ACC112 (cell line): ENCODE measurements at regions not wholly inside any gene's neighbourhood (a gene's known extent, or its start where the extent isn't known, plus 50 kb on each side); places are given as distances from the start of the nearest gene placed in this dataset.

Source experiments
- H2AFZ ChIP-seq: fragments of 200-600 bp; sonication (generic); one replicate; pipeline ENCODE4 v1.6.0; 2017; ENCODE audit warnings: antibody characterized with exemption, low read length; ENCODE audit not compliant: unreplicated experiment
- H3K27ac ChIP-seq: fragments of 200-600 bp; sonication (generic); 2 replicates; pipeline ENCODE4 v1.5.1; 2014; ENCODE audit warnings: low read depth, mild to moderate bottlenecking, antibody characterized with exemption, low read length, moderate library complexity
- H3K27me3 ChIP-seq: fragments of 200-600 bp; sonication (generic); 2 replicates; pipeline ENCODE4 v1.6.1; 2014; ENCODE audit warnings: mild to moderate bottlenecking, antibody characterized with exemption, low read length, moderate library complexity, mixed read lengths; ENCODE audit not compliant: insufficient read depth
- H3K36me3 ChIP-seq: fragments of 200-600 bp; sonication (generic); 2 replicates; pipeline ENCODE4 v1.6.1; 2016; ENCODE audit warnings: mild to moderate bottlenecking, antibody characterized with exemption, low read length, moderate library complexity, mixed read lengths; ENCODE audit not compliant: insufficient read depth
- H3K4me1 ChIP-seq: fragments of 200-600 bp; sonication (generic); one replicate; pipeline ENCODE4 v1.6.1; 2016; ENCODE audit warnings: low read length, mixed read lengths; ENCODE audit not compliant: insufficient read depth, unreplicated experiment, control insufficient read depth
- H3K4me3 ChIP-seq: fragments of 200-600 bp; sonication (generic); 2 replicates; pipeline ENCODE4 v1.5.1; 2014; ENCODE audit warnings: mild to moderate bottlenecking, low read depth, low read length
- H3K79me2 ChIP-seq: fragments of 200-600 bp; sonication (generic); one replicate; pipeline ENCODE4 v1.6.0; 2016; ENCODE audit warnings: low read length; ENCODE audit not compliant: control insufficient read depth, unreplicated experiment, insufficient read depth

DNA sequence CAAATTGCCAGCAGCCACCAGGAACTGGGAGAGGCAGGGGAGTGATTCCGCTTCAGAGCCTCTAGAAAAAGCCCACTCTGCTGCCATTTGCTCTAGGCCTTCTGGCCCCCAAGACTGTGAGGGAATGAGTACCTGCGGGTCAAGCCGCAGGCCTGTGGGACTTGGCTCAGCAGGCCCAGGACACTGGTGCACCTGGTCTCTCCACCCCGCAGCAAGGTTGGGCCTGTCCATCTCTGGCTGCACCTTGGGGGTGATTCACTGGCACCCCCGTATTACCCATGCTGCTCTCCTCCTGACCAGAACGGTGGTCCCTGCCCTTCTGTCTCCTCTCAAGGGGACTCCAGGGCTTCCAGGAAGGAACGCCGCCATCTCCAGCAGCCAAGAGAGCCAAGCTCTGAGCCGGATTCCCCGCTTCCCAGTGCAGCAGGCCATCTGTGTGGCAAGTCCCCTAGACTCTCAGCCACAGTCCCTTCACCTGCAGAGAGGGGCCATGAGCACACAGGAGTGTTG, 78.4 kb upstream of the OLFM1 start:
- H3K79me2 ChIP-seq, result no peaks in the 10 kb centered on the region
- H3K27me3 ChIP-seq, result peaks cover 38% of the 10 kb centered on the region

DNA sequence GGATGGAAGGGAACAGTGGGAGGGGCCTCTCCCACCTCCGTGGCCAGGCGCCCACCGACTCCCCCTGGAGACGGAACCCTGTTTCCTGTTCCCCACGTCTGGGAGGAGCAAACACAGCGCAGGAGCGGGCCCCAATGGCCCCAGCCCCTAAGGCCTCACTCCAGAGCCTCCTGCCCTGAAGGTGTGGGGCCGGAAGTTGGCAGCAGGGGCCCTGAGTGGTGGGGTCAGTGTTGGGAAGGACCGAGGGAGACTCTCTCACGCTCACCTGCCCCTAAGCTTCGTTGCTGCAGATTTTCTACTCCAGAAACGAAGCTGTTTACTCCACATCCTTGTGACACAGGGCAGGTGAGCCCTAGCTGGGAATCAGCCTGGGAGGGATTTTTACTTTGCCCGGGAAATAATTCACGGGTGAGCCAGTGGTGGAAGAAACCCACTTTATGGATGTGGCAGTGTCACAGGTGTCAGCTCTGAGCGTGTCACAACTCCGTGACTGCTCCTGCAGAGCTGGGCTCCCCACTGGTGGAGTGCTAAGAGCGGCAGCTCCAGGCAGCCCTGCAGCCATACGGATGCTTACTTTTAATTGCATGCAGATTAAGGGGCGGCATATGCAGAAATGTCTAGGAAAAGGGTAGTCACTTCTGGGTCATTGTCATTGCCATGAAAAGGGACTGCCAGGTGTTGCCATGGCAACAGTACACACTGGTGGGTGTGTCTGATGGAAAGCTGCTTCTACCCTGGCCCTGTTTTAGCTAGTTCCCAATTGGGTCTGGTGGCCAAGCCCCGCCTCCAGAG, 77.5 kb upstream of the OLFM1 start:
- Histone ChIP-seq H3K4me1 (no peaks in the 10 kb centered on the region), H3K27me3 (peaks cover 46% of the 10 kb centered on the region), H2AFZ (no peak overlapping the region), H3K27ac (no peak overlapping the region), H3K4me3 (no peak overlapping the region), H3K36me3 (no peaks in the 10 kb centered on the region), H3K79me2 (no peaks in the 10 kb centered on the region)

More for the DNA sequence above, 78.4 kb upstream of the OLFM1 start:
- no peak overlapping the region for H3K27ac ChIP-seq
- no peak overlapping the region for H3K4me3 ChIP-seq
- H2AFZ ChIP-seq, result no peak overlapping the region
- H3K36me3 ChIP-seq, result no peaks in the 10 kb centered on the region
- H3K4me1 ChIP-seq, result no peaks in the 10 kb centered on the region

DNA sequence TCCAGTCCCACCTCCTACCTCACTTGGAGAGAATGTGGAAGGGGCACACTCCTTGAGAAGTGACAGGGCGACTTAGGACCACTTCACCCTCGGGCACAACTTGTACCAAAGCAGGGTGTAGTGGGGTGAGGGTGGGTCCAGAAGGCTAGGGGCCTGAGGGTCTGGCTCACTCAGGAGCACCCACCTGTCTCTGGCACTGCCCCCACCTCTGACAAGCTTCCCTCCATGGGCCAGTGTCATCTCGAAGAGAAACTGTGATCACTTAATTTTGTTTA, 76.9 kb upstream of the OLFM1 start:
- Histone ChIP-seq H3K79me2 (no peaks in the 10 kb centered on the region), H3K4me3 (no peak overlapping the region), H2AFZ (no peak overlapping the region), H3K27ac (no peak overlapping the region), H3K27me3 (peaks cover 51% of the 10 kb centered on the region), H3K4me1 (no peaks in the 10 kb centered on the region), H3K36me3 (no peaks in the 10 kb centered on the region)

DNA sequence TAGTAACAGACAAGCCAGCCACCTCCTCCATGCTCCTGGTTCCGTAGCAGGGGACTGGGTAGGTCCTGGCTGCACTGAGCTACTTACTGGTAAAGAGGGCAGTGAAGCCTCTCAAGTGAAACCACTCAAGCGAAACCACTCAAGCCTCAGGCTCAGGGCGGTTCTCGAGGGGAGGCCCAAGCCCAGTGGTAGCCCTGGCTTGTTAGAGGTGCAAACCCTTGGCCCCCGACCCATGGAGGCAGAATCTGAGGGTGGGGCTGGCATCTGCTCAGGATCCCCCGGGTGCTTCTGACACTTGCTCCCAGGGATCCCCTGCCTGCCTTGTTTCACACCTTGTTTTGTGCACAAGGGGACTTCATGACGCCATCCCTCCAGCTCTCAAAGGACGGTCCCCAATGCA, 76.5 kb upstream of the OLFM1 start:
- H2AFZ ChIP-seq, result no peak overlapping the region
- no peaks in the 10 kb centered on the region for H3K79me2 ChIP-seq
- no peaks in the 10 kb centered on the region for H3K36me3 ChIP-seq
- H3K4me3 ChIP-seq, result no peak overlapping the region
- no peak overlapping the region for H3K27ac ChIP-seq
- H3K4me1 ChIP-seq, result no peaks in the 10 kb centered on the region
- H3K27me3 ChIP-seq, result peaks cover 55% of the 10 kb centered on the region

DNA sequence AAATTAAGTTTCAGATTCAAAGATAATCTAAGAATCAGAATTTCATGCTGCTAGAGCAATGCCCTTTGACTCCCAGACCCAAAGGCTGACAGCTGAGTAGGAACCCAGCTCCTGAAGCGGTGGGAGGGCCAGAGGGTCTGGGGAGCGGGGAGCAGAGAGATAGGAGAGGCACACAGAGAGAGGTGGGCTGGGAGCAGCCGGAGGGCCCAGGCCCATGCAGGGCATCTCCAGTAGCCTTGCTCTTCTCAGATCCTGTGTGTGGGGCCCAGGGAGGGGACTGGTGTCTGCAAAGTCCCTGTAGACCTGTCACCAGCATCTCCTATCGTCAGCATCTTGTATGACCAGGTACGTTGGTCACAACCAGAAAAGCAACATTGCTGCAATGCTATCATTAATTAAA, 75.3 kb upstream of the OLFM1 start:
- H3K27me3 ChIP-seq, result peaks cover 59% of the 10 kb centered on the region
- H3K79me2 ChIP-seq, result no peaks in the 10 kb centered on the region
- no peaks in the 10 kb centered on the region for H3K4me1 ChIP-seq
- H3K4me3 ChIP-seq, result no peak overlapping the region
- no peak overlapping the region for H3K27ac ChIP-seq
- H3K36me3 ChIP-seq, result no peaks in the 10 kb centered on the region
- H2AFZ ChIP-seq, result no peak overlapping the region

DNA sequence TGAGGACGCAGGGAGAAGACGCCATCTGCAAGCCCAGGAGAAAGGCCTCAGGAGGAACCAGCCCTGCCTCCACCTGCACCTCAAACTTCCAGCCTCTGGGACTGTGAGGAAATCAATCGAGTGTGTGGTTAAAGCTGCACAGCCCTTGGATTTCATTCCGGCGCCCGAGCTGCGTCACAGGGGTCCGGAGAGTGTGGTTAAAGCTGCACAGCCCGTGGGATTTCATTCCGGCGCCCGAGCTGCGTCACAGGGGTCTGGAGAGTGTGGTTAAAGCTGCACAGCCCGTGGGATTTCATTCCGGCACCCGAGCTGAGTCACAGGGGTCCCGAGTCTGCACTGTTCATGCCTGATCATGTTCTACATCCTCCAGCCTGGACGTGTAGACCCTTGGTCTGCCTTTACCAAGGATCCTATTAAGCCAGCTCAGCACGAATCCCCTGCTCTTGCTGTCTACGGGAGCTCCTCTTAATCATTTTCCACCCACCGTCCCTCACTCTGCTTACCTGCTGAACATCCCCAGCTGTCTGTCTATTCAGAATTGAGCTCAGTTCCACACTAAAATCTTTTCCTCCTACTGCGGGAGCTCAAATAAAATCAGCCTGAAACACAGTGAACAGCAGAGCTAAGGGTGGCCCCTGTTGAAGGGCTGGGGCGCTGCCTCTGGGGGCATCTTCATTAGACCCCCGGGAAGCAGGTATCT, 73.0 kb upstream of the OLFM1 start:
- H3K4me1 ChIP-seq, result no peaks in the 10 kb centered on the region
- no peak overlapping the region for H3K4me3 ChIP-seq
- H3K36me3 ChIP-seq, result no peaks in the 10 kb centered on the region
- no peak overlapping the region for H3K27ac ChIP-seq
- no peak overlapping the region for H2AFZ ChIP-seq
- H3K79me2 ChIP-seq, result no peaks in the 10 kb centered on the region
- H3K27me3 ChIP-seq, result peaks cover 68% of the 10 kb centered on the region

DNA sequence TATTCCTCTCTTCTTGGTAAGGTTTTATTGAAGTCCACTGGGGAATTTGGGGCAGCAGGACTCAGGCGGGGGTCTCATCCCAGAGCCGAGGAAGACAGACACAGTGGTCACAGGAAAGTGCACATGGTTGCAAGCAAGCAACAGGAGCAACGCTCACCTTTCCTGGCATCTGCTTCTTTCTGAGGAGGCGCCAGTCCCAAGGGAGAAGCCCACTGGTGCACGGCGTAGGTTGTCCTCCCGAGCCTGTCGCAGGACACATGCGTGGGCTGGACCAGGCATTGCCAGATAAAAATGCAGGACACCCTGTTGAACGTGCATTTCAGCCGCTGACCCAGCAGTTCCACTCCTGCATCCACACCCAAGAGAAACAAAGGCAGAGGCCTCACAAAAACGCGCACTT, 72.4 kb upstream of the OLFM1 start:
- H3K79me2 ChIP-seq, result no peaks in the 10 kb centered on the region
- H3K4me1 ChIP-seq, result no peaks in the 10 kb centered on the region
- H3K27ac ChIP-seq, result no peak overlapping the region
- H3K36me3 ChIP-seq, result no peaks in the 10 kb centered on the region
- H3K27me3 ChIP-seq, result peaks cover 74% of the 10 kb centered on the region
- H3K4me3 ChIP-seq, result no peak overlapping the region
- no peak overlapping the region for H2AFZ ChIP-seq

DNA sequence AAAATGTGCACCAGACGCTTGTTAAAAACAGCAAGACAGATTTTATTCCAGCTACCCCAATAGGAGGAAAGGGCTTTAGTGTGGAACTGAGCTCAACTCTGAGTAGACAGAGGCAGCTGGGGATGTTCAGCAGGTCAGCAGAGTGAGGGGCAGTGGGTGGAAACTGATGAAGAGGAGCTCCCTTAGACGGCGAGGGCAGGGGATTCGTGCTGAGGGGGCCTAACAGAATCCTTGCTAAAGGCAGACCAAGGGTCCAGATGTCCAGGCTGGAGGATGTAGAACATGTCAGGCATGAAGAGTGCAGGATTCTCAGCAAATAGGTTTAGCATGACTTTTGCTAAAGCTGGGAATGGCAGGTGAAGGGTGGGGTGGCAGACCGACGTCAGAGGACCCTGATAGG, 71.9 kb upstream of the OLFM1 start:
- Histone ChIP-seq H3K27ac (no peak overlapping the region), H3K4me3 (no peak overlapping the region)

DNA sequence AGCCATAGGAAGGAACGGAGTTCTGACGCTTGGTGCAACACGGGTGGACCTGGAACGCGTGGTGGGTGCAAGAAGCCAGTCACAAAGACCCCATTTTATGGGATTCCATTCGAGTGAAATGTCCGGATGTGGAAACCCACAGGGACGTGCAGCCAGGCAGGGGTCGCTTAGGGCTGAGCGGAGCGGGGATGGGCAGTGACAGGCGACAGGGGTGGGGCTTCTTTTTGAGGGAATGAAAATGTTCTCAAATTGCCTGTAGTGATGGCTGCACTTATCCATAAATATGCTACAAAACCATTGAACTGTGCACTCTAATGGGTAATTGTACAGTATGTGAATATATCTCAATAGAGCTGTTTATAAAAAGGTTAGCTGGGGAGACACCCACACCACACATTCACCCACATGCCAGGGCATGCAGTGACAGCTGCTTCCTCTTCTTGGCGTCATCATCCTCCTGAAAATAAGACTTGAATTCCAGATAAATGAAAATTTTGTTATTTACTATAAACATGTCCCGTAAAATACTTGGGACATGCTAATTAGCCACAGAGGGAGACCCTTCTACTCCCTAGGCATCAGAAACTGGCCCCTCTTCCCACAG, 71.3 kb upstream of the OLFM1 start:
- H3K4me3 ChIP-seq, result no peak overlapping the region
- H2AFZ ChIP-seq, result no peak overlapping the region
- no peak overlapping the region for H3K27ac ChIP-seq
- no peaks in the 10 kb centered on the region for H3K36me3 ChIP-seq
- no peaks in the 10 kb centered on the region for H3K4me1 ChIP-seq
- H3K79me2 ChIP-seq, result no peaks in the 10 kb centered on the region
- peaks cover 82% of the 10 kb centered on the region for H3K27me3 ChIP-seq

More for the DNA sequence above, 71.9 kb upstream of the OLFM1 start:
- no peak overlapping the region for H2AFZ ChIP-seq
- no peaks in the 10 kb centered on the region for H3K36me3 ChIP-seq
- no peaks in the 10 kb centered on the region for H3K4me1 ChIP-seq
- H3K27me3 ChIP-seq, result peaks cover 79% of the 10 kb centered on the region
- H3K79me2 ChIP-seq, result no peaks in the 10 kb centered on the region

DNA sequence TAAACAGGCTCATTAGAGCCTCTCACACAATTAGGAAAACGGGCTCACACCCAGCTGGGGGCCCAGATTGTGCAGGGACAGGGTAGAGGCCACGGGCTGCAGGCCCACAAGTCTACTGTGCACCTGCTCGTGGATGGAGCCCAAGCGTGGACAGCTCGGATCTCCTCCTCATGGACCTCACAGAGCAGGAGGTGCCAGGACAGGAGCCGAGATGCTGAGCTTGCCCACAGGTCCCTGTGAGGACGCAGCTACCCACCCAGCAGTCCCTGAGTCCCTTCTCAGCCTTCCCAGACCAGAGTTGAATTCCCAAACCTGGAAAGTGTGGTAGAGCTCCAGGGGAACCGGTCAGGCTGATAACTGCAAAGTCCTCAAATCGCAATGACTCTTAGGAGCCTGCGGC, 70.6 kb upstream of the OLFM1 start:
- H2AFZ ChIP-seq, result no peak overlapping the region
- H3K27me3 ChIP-seq, result peaks cover 77% of the 10 kb centered on the region
- H3K79me2 ChIP-seq, result no peaks in the 10 kb centered on the region
- no peaks in the 10 kb centered on the region for H3K4me1 ChIP-seq
- no peak overlapping the region for H3K27ac ChIP-seq
- H3K36me3 ChIP-seq, result no peaks in the 10 kb centered on the region
- H3K4me3 ChIP-seq, result no peak overlapping the region

DNA sequence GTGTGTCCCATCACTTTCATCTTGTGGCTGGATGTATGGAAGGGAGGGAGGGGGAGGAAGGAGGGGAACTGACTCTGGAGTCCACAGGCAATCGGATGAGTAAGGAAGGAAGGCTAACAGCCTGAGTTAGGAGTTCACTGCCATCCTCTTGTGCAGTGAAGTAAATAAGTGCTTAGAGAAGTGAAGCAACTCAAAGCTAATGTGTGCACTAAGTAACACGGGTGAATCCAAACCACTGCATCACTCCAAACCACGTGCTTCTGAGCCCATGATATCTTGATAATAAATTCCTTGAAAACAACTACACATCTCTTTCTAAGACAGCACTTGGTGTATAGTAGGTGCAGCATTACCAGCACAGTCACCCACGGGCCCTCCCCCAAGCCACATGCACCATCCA, 69.6 kb upstream of the OLFM1 start:
- no peaks in the 10 kb centered on the region for H3K79me2 ChIP-seq
- no peaks in the 10 kb centered on the region for H3K4me1 ChIP-seq
- H3K36me3 ChIP-seq, result no peaks in the 10 kb centered on the region
- no peak overlapping the region for H3K27ac ChIP-seq
- no peak overlapping the region for H3K4me3 ChIP-seq
- H2AFZ ChIP-seq, result no peak overlapping the region
- peaks cover 72% of the 10 kb centered on the region for H3K27me3 ChIP-seq
